Left cardiac atrium (tissue), 4 donors: ENCODE measurements at regions not wholly inside any gene's neighbourhood (a gene's known extent, or its start where the extent isn't known, plus 50 kb on each side); places are given as distances from the start of the nearest gene placed in this dataset.
"Not testable (repeated sequence)": the region's sequence is repeated elsewhere in the genome, so short reads cannot be mapped to it uniquely, and the experiment has no call there.

Experiments
- ATAC-seq, 2 donors: fragments of 200-7000 bp; cut with Tn5 transposase; one replicate each; pipeline ENCODE4 v1.9.1; 2020; ENCODE audit warnings: mild to moderate bottlenecking in 2 of 2, moderate library complexity in 2 of 2
- DNase-seq: peaks from one replicate; pipeline ENCODE4 v3.0.0-alpha.2; 2020
- intact Hi-C, 2 donors: fragments of 100-400 bp; cut with DNase I; formaldehyde crosslinking; loops; one replicate each; pipeline versions ENCODE4 v1.14.1 to v1.15.1; 2022 to 2023
- donor health status: DM: no; HTN: yes; CAD: no.
- donor health status: DM: no; HTN: yes; CAD: no; lungs with severe emphysema.
- donor health status: DM: yes; HTN: yes; CAD: no.
- donor health status: Dilated cardiomyopathy.

DNA sequence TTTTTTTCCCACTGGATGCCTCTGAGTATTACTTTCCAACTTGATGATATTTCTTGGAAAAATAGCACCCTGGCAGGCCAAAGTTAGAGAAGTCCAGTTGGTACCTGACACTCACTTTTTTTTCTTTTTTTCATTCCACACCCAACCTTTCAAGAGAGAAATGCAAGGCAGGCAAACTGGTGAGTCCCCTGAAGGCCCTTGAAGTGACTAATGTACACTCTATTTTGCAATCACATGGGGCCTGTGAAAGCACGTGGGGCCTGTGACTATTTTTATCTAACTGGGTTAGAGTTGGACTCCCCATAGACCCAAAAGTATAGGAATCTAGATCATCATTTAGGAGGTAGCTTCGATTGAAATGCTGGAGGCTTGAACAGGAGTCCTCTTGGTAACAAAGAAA is 316.7 kb downstream of the CHL1 start:
- ATAC-seq, result no peak
- DNase-seq, result no peak
- intact Hi-C loops, result no loop called here

DNA sequence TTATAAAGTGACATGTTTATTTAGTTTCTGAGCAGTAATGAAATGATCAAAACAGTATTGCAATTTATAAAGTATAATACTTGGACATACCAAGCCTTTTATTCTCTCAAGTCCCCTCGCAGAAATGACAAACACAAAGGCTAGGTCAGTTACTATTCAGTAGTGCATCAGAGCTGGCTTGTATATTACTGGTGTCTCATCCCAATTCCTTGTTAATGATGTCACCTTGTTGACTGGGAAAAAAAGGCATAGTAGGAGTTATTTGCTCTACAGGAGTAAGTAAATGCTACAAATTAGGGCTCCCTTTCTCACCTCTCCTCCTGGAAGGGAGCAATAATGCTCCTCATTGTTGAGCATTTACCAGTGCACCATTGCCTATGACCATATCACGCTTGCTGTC is 317.6 kb downstream of the CHL1 start:
- no peak for DNase-seq
- no peak for ATAC-seq
- intact Hi-C loops, result no loop called here

DNA sequence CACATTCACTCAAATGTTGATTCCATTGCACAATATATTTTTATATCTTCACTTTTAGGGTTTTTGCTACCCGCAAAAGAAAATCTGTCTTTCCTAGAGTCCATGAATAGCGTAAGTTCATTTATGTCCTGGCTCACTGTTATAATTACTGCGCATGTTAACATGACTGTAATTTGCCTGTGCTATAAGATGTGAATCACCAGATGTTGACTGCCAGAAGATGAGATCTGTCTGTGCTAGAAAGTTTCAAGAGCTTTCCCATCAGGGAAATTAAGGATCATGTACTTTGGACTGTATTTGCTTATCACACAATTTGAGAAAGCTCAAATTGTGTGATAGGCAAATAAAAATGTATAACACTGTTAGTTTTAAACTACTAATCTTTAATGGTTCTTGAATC is 322.5 kb downstream of the CHL1 start:
- ATAC-seq (no peak), DNase-seq (no peak)
- intact Hi-C loops, result no loop called here

- ATAC-seq (no peak), DNase-seq (no peak)
- intact Hi-C loops, result no loop called here
Measured at GRCh38 chr3:522888-523287, 326.3 kb downstream of the CHL1 start.

DNA sequence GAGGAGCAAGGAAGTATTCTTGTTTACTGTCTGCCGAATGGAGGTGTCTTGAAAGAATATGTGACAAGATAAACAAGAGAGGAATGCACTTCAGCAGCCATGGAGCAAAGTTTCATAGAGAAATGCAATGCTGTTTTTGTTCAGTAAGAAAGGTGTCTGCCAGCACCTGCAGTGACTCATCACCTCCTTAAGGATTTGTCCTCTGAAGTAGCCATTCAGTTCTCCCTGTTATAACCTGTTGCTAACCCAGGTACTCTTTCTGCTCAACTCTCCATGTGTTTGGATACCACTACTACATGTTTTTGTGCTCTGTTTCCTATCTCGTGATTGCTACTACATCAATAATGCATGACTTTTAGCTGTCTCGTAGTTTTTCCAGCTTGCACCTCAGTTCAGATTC is 328.9 kb downstream of the CHL1 start:
- intact Hi-C loops, result no loop called here
- no peak for ATAC-seq
- no peak for DNase-seq

DNA sequence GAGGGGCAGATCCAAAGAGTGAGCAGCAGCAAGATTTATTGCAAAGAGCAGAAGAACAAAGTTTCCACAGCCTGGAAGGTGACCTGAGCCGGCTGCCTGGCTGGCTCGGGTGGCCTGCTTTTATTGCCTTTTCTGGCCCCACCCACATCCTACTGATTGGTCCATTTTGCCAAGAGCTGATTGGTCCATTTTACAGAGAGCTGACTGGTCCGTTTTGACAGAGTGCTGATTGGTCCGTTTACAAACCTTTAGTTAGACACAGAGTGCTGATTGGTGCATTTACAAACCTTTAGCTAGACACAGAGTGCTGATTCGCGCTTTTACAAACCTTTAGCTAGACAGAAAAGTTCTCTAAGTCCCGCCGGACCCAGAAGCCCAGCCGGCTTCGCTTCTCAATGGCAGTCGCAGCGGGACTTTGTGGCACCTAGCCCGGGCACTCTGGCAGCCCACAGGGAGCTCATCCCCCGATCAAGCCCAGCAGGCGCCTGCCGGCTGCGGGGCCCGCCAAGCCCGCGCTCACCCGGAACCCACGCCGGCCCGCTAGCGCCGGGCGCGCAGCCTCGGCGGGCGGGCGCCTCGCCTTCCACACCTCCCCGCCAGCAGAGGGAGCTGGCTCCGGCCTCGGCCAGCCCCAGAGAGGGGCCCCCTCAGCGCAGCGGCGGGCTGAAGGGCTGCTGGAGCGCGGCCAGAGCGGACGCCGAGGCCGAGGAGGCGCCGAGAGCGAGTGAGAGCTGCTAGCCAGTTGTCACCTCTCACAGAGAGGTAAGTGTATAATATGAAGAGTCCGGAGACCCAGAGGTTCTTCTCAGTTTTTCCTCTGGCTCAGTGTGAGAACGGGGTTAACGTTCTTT is 339.2 kb downstream of the CHL1 start:
- ATAC-seq, result peak; percentile 88 to 95
- intact Hi-C loops, result no loop called here
- peak; percentile 62 for DNase-seq

DNA sequence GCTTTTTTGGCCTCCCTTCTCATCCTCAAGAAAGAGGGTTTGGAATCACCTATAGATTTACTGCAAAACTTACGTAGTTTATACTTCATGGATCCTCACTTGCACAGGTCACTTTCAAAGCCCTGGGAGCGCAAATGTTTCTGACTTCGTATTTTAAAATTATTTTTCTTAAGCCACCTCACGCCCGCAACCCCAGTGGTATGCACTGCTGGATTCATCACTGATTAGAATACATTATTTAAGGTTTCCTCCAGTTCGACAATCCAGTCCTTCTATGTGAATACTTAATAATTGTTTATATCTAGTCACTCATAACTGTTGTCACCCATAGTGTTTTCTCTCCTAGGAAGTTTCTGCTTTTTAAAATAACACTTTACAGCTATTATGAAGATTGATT is 339.9 kb downstream of the CHL1 start:
- ATAC-seq, result peak; percentile 15 to 40
- no peak for DNase-seq
- intact Hi-C loops, result no loop called here

DNA sequence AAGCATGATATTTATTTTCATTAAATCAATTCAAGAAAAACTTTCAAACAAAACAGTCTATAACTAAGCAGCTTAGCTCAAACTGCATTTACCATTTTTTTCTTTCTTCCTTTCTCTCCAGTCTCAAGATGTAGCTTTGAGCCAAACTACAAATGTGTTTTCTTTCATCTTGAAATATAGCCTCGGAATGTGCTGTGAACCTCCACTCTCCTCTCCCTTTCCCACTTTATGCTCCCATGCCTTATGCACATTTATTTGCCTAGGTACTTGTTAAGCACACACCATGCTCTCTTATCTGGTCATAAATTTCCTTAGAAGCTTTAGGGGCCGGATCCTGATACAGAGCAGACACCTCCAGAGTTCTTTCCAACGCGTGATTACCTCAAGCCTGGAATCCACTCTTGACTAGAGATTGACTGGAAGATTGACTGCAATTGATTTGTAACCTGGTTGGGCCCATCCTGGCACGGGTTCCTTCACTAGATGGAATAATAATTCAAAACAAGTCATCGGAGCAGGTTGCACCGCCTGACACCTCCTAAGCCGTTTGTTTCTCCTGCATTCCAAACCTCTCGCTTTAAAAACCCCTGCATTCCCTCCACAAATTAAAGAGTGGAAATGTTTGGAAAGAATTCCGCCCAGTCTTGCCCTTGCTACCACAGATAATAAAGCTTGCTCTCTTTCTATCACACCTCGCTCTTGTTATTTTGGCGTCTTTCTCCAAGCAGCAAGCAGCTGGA is 344.7 kb downstream of the CHL1 start:
- ATAC-seq (no peak), DNase-seq (no peak)
- intact Hi-C loops, result no loop called here

- no peak for ATAC-seq
Measured at GRCh38 chr3:542021-542420, 345.5 kb downstream of the CHL1 start.

DNA sequence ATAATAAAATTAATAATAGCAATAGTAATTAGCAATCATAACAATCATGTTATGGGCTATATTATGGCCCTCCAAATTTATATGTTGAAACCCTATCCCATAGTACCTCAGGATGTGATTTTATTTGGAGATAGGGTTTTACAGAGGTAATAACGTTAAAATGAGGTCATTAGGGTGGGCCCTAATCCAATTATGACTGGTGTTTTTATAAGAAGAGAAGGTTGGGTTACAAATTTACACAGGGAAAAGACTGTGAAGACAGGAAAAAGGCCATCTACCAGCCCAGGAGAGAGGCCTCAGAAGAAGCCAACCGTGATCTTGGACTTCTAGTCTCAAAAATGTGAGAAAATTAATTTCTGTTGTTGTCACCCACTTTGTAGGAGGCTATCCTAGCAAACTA is 353.1 kb downstream of the CHL1 start:
- DNase-seq (no peak), ATAC-seq (no peak)
- intact Hi-C loops, result no loop called here

More at GRCh38 chr3:542021-542420, 345.5 kb downstream of the CHL1 start:
- intact Hi-C loops, result no loop called here
- no peak for DNase-seq

DNA sequence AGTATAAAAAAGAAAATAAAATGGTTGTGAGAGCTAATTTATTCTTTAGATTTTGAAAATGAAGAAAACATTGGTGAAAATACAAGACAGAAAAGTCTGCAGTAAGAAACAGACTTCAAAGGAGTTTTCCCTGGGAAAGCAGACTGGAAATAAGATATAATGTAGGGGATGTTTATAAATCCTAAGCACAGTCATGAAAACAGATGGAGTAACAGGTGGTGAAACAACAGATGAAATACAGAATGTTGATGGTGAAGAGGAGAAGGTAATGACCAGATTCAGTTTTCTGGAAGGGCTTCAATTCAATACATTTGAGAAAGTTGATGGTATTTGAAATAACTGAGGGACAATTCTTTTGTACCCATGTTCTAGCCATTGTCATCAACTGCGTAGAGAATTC is 353.9 kb downstream of the CHL1 start:
- intact Hi-C loops, result no loop called here
- DNase-seq (no peak), ATAC-seq (no peak)

DNA sequence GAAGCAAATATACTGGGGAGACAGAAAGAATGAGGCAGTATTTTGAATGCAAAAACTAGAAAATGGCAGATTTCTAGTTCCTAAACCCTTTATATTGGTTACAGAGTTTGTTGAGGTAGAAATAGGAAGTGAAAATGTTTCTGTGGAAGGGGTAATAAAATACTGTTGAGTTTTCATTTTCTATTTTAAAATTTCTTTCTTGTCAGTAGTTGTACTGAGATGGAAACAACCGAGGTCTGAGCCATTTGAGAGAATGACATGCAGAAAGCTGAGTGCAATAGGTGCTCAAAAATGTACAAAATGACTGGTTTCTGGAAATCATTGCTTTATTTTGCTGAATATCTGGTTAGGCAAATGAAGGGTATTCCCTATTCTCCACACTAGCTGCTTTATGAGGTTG is 361.4 kb downstream of the CHL1 start:
- DNase-seq, result no peak
- ATAC-seq, result no peak
- intact Hi-C loops, result no loop called here

GRCh38 chr3:567488-568185 is 371.1 kb downstream of the CHL1 start:
- DNase-seq (no peak), ATAC-seq (no peak)
- intact Hi-C loops, result no loop called here

DNA sequence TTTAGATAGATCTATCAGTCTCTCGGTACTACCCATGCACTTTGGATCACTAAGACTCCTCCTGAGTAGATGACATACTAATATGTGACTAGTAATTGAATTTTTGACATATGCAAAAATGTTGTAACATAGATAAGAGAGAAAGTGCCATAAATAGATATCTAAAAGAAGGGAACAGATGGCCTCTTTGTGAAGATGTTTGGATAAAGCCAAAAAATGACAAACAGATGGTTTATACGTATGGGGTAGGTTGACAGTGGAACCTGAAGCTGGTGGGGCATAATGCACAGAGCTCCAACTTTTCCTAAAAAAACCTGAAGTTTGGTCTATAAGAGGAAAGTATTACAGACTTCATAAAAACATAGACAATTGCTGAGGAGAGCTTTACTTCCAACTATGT is 383.0 kb downstream of the CHL1 start:
- DNase-seq, intact Hi-C loops, ATAC-seq: not testable (repeated sequence)

GRCh38 chr3:589066-589465 is 392.5 kb downstream of the CHL1 start:
- ATAC-seq, DNase-seq, intact Hi-C loops: not testable (repeated sequence)

DNA sequence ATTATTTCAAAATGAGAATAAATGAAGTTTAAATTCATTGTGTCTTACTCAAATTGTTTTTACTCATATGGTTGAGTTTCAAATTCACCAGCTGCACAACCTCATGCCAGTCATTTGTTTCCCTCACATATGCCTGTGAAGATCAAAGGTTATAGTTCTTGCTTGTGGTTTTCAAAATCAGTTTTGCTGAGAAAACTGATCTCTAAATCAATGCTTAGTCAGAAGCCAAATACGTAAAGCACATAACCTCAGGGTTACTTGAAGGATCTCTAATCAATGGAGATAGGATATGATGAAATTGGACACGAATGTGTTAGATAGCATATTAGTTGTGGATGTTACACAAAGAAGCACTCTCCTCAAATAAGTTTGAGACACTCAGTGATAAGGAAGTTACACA is 400.7 kb downstream of the CHL1 start:
- ATAC-seq, DNase-seq, intact Hi-C loops: not testable (repeated sequence)

DNA sequence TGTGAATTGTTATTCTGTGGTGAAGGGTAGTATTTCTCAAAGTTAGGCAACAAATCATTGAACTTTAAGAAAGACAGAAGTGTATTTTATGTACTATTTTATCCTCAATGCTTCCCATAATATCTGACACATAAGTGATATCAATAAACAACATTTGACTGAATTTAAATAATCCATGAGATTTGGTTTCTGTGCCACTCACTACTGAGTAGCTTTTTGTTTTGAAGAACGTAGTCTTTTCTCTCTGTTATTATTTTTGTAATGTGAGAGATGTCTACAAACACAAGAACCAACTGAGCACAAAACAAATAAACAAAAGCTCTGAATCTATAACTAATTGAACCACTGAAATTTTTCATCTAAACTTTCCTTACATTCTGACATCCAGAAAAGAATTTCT is 401.2 kb downstream of the CHL1 start:
- DNase-seq, intact Hi-C loops, ATAC-seq: not testable (repeated sequence)

DNA sequence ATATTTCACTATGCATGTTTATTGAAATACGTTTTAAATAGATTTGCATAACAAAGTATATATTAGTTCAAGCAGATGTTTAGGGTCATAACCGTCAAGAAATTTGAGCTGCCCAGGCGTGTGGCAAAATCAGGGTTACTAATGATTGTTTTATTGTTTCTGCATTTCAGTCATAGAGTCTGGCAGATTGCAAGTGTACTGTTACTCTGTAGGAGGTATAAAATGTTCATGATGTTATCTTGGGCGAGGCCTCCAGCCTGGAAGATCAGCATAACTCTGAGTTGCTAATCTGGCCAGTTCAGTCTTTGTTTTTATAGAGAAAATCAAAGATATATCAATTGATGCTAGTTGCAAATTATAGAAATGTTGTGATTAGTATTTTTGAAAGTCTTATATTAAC is 410.9 kb downstream of the CHL1 start:
- DNase-seq, ATAC-seq, intact Hi-C loops: not testable (repeated sequence)

- intact Hi-C loops, result no loop called here
- ATAC-seq, result no peak
- DNase-seq, result no peak
Measured at GRCh38 chr3:621714-622113, 425.2 kb downstream of the CHL1 start.

- ATAC-seq (no peak), DNase-seq (no peak)
- intact Hi-C loops, result no loop called here
Measured at GRCh38 chr3:622314-622713, 425.8 kb downstream of the CHL1 start.
